GM12878 (cell line): ENCODE measurements at regions not wholly inside any gene's neighbourhood (a gene's known extent, or its start where the extent isn't known, plus 50 kb on each side); places are given as distances from the start of the nearest gene placed in this dataset.

Experiments
- BCL11A ChIP-seq: IDR thresholded peaks from 2 replicates; pipeline ENCODE4 v1.6.1; 2011; ENCODE audit warnings: low read depth, low read length
- CTCF ChIP-seq, 3 experiments: IDR thresholded peaks in 2 of 3; conservative IDR thresholded peaks in 1 of 3; 2 replicates each; pipeline ENCODE4 v1.5.1; 2011; ENCODE audit warnings: low read depth in 3 of 3, low read length in 3 of 3, mild to moderate bottlenecking in 3 of 3, control low read depth in 2 of 3, moderate library complexity in 2 of 3, inconsistent platforms in 1 of 3, mixed read lengths in 1 of 3; ENCODE audit not compliant: control insufficient read depth in 2 of 3, insufficient read depth in 1 of 3; ENCODE audit errors: extremely low read depth in 1 of 3
- E2F4 ChIP-seq: IDR thresholded peaks from 2 replicates; pipeline ENCODE4 v1.6.1; 2012; ENCODE audit warnings: low read depth, low read length, improper control_type of control experiment
- FOS ChIP-seq: IDR thresholded peaks from 3 replicates; pipeline ENCODE4 v1.6.1; 2011; ENCODE audit warnings: borderline replicate concordance; ENCODE audit not compliant: insufficient read length; ENCODE audit errors: extremely low read depth
- FOXM1 ChIP-seq: IDR thresholded peaks from 2 replicates; pipeline ENCODE4 v1.6.1; 2012; ENCODE audit warnings: low read depth, mild to moderate bottlenecking, inconsistent platforms, low read length, moderate library complexity
- NKRF ChIP-seq: fragments of 450-650 bp; conservative IDR thresholded peaks from 2 replicates; pipeline ENCODE4 v1.6.1; 2017; ENCODE audit warnings: mild to moderate bottlenecking, moderate library complexity
- SUZ12 ChIP-seq: fragments of 200-600 bp; sonication (generic); IDR thresholded peaks from one replicate; pipeline ENCODE4 v1.6.1; 2018; ENCODE audit warnings: antibody characterized with exemption, mild to moderate bottlenecking; ENCODE audit not compliant: unreplicated experiment
- ZZZ3 ChIP-seq: IDR thresholded peaks from 2 replicates; pipeline ENCODE4 v1.6.1; 2011; ENCODE audit warnings: low read depth; ENCODE audit not compliant: control insufficient read depth, insufficient read length

- TF ChIP-seq BCL11A, result no peak
- TF ChIP-seq NKRF, result no peak
- no peak for TF ChIP-seq CTCF (IDR thresholded peaks at IDR 0.05 in 2 of 3, conservative IDR thresholded peaks at IDR 0.05 in 1 of 3; ENCODE audit: control insufficient read depth in 2 of 3, extremely low read depth in 1 of 3, insufficient read depth in 1 of 3, low read depth in 3 of 3, low read length in 3 of 3)
- TF ChIP-seq ZZZ3, result no peak
- TF ChIP-seq E2F4, result no peak
- TF ChIP-seq SUZ12, result no peak
- TF ChIP-seq FOXM1, result no peak
- TF ChIP-seq FOS, result no peak
Observed at GRCh38 chr5:16253856-16254255, 74.3 kb upstream of the MARCHF11 start.
